PC-9 (cell line): ENCODE measurements at regions not wholly inside any gene's neighbourhood (a gene's known extent, or its start where the extent isn't known, plus 50 kb on each side); places are given as distances from the start of the nearest gene placed in this dataset.

Experiments
- EZH2 ChIP-seq: fragments of 200-600 bp; sonication (generic); IDR thresholded peaks from 2 replicates; pipeline ENCODE4 v1.8.0; 2017; ENCODE audit warnings: antibody characterized with exemption, low read depth
- TF ChIP-seq, protein P1 (sequence below): fragments of 200-600 bp; sonication (generic); conservative IDR thresholded peaks from 2 replicates; pipeline ENCODE4 v1.6.1; 2017; ENCODE audit warnings: mixed run types, antibody characterized with exemption, mild to moderate bottlenecking, moderate library complexity

DNA sequence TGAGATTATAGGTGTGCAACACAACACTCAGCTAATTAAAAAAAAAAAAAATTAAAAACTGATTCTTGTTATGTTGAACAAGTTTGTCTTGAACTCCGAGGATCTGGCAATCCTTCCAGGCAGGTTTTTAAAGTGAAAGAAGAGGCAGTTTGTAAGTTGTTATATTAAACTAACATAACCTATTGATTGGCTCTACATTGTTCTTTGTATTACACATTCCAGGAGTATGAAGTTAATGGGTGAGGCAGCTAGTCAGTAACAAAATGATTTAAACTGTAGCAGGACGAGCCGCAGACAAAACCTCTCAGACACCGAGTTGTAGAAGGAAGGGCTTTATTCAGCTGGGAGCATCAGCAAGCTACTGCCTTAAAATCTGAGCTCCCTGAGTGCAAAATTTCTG is 1953.9 kb upstream of the CDH6 start:
- TF ChIP-seq, protein P1, sequence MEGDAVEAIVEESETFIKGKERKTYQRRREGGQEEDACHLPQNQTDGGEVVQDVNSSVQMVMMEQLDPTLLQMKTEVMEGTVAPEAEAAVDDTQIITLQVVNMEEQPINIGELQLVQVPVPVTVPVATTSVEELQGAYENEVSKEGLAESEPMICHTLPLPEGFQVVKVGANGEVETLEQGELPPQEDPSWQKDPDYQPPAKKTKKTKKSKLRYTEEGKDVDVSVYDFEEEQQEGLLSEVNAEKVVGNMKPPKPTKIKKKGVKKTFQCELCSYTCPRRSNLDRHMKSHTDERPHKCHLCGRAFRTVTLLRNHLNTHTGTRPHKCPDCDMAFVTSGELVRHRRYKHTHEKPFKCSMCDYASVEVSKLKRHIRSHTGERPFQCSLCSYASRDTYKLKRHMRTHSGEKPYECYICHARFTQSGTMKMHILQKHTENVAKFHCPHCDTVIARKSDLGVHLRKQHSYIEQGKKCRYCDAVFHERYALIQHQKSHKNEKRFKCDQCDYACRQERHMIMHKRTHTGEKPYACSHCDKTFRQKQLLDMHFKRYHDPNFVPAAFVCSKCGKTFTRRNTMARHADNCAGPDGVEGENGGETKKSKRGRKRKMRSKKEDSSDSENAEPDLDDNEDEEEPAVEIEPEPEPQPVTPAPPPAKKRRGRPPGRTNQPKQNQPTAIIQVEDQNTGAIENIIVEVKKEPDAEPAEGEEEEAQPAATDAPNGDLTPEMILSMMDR, result no peak
- TF ChIP-seq EZH2, result no peak
